ENCODE measurements at regions not wholly inside any gene's neighbourhood (a gene's known extent, or its start where the extent isn't known, plus 50 kb on each side); places are given as distances from the start of the nearest gene placed in this dataset.

DNA sequence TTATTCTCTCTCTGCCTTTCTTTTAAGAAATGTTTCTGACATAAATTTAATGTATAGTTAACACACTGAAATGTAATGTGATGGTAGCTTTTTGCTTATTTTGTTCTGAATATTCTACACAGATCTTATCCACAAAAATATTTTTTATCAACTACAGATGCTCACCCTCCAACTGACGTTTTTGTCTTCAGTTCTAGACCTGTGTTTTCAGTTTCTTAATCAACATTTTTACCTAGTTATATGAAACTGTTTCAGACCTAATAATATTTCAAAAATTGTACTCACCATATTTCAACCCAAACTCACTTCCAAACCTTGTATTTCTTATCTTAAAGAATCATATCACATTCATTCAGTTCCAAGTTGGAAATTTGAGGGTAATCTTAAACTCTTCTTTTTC lies 452.8 kb downstream of the RFPL4B start:
- DNase-seq (ENCODE audit: low read depth in 2 of 2): no peak

DNA sequence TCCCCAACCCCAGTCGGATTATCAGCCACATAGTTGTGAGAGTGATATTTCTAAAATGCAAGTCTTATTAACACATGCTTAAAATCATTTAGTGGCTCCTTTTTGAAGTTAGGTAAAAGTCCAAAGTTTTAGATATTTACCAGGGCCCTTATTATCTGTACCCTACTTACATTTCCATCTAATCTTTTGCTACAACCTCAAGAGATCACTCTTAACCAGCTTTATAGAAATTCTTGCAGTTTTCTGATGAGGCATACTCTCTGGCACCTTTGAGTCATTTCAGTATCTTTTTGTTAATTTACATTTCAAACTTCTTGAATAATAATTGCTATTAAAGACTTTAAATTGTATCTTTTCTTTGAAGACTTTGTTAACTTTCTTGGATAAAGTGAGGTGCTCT lies 453.3 kb downstream of the RFPL4B start:
- no peak for DNase-seq (ENCODE audit: low read depth in 2 of 2)

DNA sequence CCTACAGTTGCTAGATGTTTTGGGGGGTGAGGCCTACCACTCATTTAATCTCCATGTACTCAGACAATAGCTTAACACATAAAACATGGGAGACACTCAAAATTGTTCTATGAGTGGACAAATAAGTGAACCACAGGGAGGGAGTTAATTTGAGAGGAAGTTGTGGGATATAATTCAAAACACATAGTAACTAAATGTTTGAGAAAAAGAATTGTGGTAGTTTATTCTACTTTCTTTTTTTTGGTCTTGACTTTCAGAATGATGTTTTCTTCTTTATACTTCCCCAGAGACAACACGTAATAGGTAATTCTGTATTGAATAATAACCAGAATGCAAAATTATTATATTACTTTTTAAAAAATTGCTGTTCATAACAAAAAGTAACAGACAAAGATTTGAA lies 453.8 kb downstream of the RFPL4B start:
- no peak for DNase-seq (ENCODE audit: low read depth in 2 of 2)

GRCh38 chr6:112801468-112802080 lies 454.4 kb downstream of the RFPL4B start:
- no peak for DNase-seq (ENCODE audit: low read depth in 2 of 2)

DNA sequence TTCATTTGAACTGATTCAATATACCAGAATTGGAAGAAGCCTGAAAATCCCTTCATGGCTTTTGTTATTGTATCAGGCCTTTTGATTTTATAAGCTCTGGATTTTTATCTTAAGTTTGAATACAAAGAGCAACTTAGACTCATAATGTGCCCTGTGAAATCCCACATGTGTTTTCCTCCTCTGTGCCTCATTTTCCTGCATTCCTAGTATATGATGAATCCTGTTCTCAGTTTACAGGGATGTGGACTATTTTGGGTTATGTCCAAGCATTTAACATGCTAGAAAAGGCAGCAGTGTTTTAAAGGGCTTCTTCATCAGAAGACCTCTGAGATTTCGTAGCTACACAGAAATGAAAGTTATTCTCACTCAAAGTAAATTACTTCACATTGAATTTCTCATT lies 455.0 kb downstream of the RFPL4B start:
- DNase-seq (ENCODE audit: low read depth in 2 of 2): no peak

DNA sequence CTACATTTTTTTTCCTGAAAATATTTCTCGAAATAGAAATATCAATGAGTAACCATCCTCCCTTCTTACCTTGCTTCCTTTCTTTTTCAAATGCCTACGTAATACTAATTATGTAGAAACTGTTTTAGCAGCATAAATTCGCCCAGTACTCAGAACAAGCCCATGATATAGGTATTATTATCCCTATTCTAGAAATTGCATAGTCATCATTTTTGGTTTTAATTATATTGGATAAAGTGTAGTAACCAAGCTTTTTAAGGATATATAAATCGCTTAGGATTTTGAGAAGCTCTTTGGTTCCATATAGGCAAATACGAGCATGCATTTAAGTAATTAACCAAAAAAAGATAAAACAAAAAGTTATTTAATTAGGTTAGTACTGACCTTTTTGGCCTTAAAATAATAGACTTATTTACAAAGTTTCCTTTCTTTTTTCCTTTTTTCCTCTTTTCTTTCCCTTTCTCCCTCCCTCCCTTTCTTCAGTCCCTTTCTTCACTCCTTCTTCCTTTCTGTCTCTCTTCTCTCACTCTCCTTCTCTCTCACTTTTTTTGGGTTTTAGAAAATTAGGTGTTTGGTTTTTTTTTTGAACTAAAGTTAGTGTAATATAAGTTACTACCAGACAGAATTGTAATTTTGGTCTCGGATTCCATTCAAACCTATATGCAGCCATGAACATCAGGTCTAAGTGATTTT lies 457.7 kb downstream of the RFPL4B start:
- DNase-seq (ENCODE audit: low read depth in 2 of 2): no peak

GRCh38 chr6:112806163-112806865 lies 459.2 kb downstream of the RFPL4B start:
- DNase-seq (ENCODE audit: low read depth in 2 of 2): no peak

DNA sequence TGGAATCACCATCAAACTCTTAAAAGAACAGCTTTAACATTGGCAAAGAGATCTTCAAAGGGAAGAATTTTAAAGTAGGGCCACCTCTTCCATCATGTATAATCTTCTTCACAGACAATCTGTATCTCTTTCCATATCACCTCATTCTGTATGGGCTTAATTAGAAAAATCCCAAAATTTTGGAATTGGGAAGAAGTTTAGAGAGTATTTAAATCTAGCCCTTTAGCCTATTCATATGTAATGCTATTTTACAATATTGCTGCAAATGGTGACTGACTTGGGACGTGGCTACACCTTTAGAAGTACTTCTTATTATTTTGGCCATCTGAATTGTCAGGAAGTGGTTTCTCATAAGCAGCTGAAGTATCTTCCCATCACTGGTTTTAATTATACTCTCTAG lies 474.3 kb downstream of the RFPL4B start:
- no peak for DNase-seq (ENCODE audit: low read depth in 2 of 2)

DNA sequence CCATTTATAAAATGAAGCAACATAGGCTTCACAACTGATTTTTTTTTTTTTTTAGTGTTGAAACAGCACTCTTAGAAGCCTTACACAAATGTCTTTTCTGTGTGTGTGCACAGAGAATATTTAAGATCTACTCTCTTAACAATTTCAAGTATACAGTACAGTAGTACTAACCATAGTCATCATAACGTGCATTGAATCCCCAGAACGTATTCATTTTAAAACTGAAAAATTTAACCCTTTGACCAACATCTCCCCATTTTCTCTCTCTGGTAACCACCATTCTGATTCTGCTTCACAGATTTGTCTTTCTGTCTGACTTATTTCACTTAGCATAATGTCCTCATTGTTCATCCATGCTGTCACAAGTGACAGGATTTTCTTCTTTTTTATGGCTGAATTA lies 475.6 kb downstream of the RFPL4B start:
- DNase-seq (ENCODE audit: low read depth in 2 of 2): no peak

- DNase-seq (ENCODE audit: low read depth in 2 of 2): no peak
Measured at GRCh38 chr6:112827793-112828192, 480.7 kb downstream of the RFPL4B start.

GRCh38 chr6:112831022-112831421 lies 483.9 kb downstream of the RFPL4B start:
- no peak for DNase-seq (ENCODE audit: low read depth in 2 of 2)

GRCh38 chr6:112833581-112834131 lies 486.5 kb downstream of the RFPL4B start:
- no peak for DNase-seq (ENCODE audit: low read depth in 2 of 2)

- DNase-seq (ENCODE audit: low read depth in 2 of 2): no peak
Measured at GRCh38 chr6:112835078-112835477, 487.9 kb downstream of the RFPL4B start.

DNA sequence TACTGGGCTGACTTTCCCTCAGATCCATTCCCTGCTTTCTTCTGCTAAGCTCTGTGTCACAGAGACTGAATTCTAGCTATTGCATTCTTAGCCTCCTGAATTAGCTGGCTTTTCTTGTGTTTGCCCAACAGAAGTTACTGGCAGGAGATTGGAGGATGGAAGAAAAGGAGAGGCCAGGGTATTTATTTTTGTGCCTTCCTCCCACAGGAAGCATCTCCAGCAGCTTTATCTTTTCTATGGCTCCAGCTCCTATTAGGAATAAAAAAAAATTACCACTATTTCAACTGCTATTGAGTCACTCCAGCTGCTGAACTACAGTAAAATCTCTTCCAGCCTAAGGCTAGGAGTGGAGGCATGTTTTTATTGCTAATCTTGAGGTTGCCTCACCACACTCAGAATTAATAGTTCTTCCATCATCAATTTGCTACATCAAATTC lies 492.4 kb downstream of the RFPL4B start:
- DNase-seq (ENCODE audit: low read depth in 2 of 2): no peak

DNA sequence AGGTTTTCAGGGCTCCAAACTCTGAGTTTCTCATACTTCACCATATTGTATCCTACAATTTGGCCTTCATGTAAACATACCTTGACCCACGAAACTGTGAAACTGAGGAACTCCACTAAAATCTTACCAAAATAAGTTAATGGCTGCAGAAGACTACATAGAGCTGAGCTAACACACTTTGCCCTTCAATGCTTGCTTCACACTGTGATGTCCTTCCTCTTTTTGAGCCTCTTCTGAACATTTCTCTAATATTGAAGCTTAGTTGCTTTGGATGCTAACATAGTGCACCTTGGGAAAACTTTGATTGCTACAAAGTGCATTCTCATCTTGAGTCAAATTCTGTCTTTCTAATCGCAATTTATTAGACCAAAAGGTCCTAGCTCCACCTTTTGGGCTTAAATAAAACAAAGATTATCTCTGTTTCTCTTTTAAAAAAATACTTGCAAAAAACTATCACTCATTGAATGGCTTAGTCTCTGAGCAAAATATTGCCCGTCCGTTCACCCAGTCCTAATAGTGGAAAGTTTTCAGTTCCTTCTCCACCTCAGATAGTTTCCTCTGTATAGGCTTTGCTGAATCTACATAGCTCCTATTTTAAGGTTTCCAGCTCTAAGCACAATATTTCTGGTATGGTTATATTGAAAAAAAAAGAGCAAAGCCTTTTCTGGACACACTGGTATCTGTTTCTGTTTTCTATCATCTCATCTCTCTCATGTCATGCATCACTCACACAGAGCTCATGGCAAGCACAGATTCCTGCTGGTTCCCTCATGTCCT lies 494.6 kb downstream of the RFPL4B start:
- no peak for DNase-seq (ENCODE audit: low read depth in 2 of 2)

- DNase-seq (ENCODE audit: low read depth in 2 of 2): no peak
Measured at GRCh38 chr6:112842330-112842685, 495.2 kb downstream of the RFPL4B start.

- no peak for DNase-seq (ENCODE audit: low read depth in 2 of 2)
Measured at GRCh38 chr6:112846681-112847080, 499.6 kb downstream of the RFPL4B start.

GRCh38 chr6:112851146-112851545 lies 504.0 kb downstream of the RFPL4B start:
- no peak for DNase-seq (ENCODE audit: low read depth in 2 of 2)

- DNase-seq (ENCODE audit: low read depth in 2 of 2): no peak
Measured at GRCh38 chr6:112853162-112853561, 506.0 kb downstream of the RFPL4B start.

DNA sequence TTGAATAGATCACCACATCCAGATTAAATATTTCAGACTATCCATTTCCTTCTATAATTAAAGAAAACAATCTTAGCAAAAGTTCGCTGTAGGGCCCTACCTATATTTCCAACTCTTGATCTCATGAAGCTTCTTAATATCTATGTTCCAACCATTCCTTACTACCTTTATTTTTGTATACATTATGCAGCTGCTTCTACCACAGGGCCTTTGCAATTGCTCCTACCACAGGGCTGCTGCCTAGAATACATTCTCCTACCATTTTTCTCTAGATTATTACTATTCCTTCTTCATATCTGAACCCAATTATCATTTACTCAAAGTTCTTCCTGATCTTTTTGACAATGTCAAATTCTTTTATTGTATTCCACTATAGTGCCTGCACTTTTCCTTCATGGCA lies 516.6 kb downstream of the RFPL4B start:
- no peak for DNase-seq (ENCODE audit: low read depth in 2 of 2)

GRCh38 chr6:112865131-112865530 lies 518.0 kb downstream of the RFPL4B start:
- no peak for DNase-seq (ENCODE audit: low read depth in 2 of 2)

GRCh38 chr6:112874881-112875280 lies 527.8 kb downstream of the RFPL4B start:
- DNase-seq (ENCODE audit: low read depth in 2 of 2): no peak

All from stimulated activated CD4-positive, alpha-beta T cell treated with anti-CD3 and anti-CD28 coated beads, Interleukin-4, amount 100 ng/mL, for 48 hours (primary cell).